ENCODE measurements at regions not wholly inside any gene's neighbourhood (a gene's known extent, or its start where the extent isn't known, plus 50 kb on each side); places are given as distances from the start of the nearest gene placed in this dataset.

GRCh38 chr18:54004828-54005227 is 219.6 kb downstream of the MBD2 start:
- DNase-seq (no peak), ATAC-seq (ENCODE audit: low read depth) (no peak)
- no peak overlapping the region for H3K4me2 ChIP-seq (ENCODE audit: low read depth, low read length)
- in situ Hi-C loops (cut with MboI; ENCODE audit: low sequenced_read_pairs) (no loop called here), dilution Hi-C loops (cut with HindIII; ENCODE audit: low sequenced_read_pairs, unreplicated experiment) (no loop called here), intact Hi-C loops (cut with micrococcal nuclease) (no loop called here)
- H3K79me1 ChIP-seq (ENCODE audit: low read depth in 1 of 2, low read length in 2 of 2), result no peaks in the 10 kb centered on the region
- H2BK15ac ChIP-seq (ENCODE audit: low read depth, low read length), result no peak overlapping the region
- no peak overlapping the region for H4K5ac ChIP-seq (ENCODE audit: low read depth, low read length)
- TF ChIP-seq POLR2A (IDR thresholded peaks at IDR 0.05; ENCODE audit: low read depth, low read length), result no peak
- H2BK5ac ChIP-seq (ENCODE audit: low read depth, low read length, poor library complexity, severe bottlenecking), result no peak overlapping the region
- H2AK5ac ChIP-seq (ENCODE audit: low read depth, low read length), result no peak overlapping the region
- POLR2A ChIA-PET (ENCODE audit: unreplicated experiment), result no interaction called here
- no peak overlapping the region for H3K14ac ChIP-seq (replicated peaks; ENCODE audit: low read depth, low read length)
- no peak overlapping the region for H4K8ac ChIP-seq (ENCODE audit: low read depth in 2 of 2, low read length in 2 of 2)
- H2AK9ac ChIP-seq (replicated peaks; ENCODE audit: low read depth, low read length, poor library complexity), result no peak overlapping the region
- H4K91ac ChIP-seq (ENCODE audit: insufficient read depth, low read depth, low read length), result no peak overlapping the region
- H3K4ac ChIP-seq (ENCODE audit: low read depth, low read length), result no peak overlapping the region
- CTCF ChIA-PET, result no interaction called here
- H3K9ac ChIP-seq (ENCODE audit: low read depth, low read length), result no peak overlapping the region
- no peak overlapping the region for H3K56ac ChIP-seq (ENCODE audit: extremely low read depth, insufficient read depth, low read length)
- H3K9me1 ChIP-seq (ENCODE audit: insufficient read depth, low read length), result no peaks in the 10 kb centered on the region
- H3K4me1 ChIP-seq (ENCODE audit: control insufficient read depth, insufficient read depth, low read length), result no peaks in the 10 kb centered on the region
- 7% methylated on average over 2 of the region's 4 CpGs; no CpG with 5 or more reads in 1 of the 2 experiments for WGBS, 2 experiments (ENCODE audit: extremely low coverage in 2 of 2, insufficient read length in 1 of 2)
- no peak overlapping the region for H3K27ac ChIP-seq (ENCODE audit: insufficient read depth, low read length)
- no peak overlapping the region for H2BK20ac ChIP-seq (ENCODE audit: low read depth, low read length)
- no TSS peak for BruUV-seq (replicated peaks)
- no peaks in the 10 kb centered on the region for H3K27me3 ChIP-seq (ENCODE audit: control insufficient read depth, insufficient read depth, low read length)
- no peak overlapping the region for H3K23ac ChIP-seq (ENCODE audit: low read depth, low read length)
- H4K20me1 ChIP-seq (ENCODE audit: insufficient read depth, low read length), result no peaks in the 10 kb centered on the region
- no peak overlapping the region for H3K18ac ChIP-seq (ENCODE audit: low read depth, low read length)
- no peak overlapping the region for H2BK120ac ChIP-seq (ENCODE audit: low read depth, low read length)
- H2AFZ ChIP-seq (replicated peaks; ENCODE audit: low read length, poor library complexity), result no peak overlapping the region
- no peak overlapping the region for H3K4me3 ChIP-seq (ENCODE audit: insufficient read depth, low read depth, low read length)
- H3K36me3 ChIP-seq (ENCODE audit: control insufficient read depth, insufficient read depth, low read length), result no peaks in the 10 kb centered on the region
- H3K9me3 ChIP-seq (ENCODE audit: control insufficient read depth, insufficient read depth, low read length), result peaks cover 13% of the 10 kb centered on the region; the same call in 1 of the 2 replicates

All from IMR-90 (cell line).